GM19438 (cell line): ENCODE measurements at regions not wholly inside any gene's neighbourhood (a gene's known extent, or its start where the extent isn't known, plus 50 kb on each side); places are given as distances from the start of the nearest gene placed in this dataset.
"Not testable (repeated sequence)": the region's sequence is repeated elsewhere in the genome, so short reads cannot be mapped to it uniquely, and the experiment has no call there.

ENCODE experiments used
- ATAC-seq: cut with Tn5 transposase; IDR thresholded peaks from one replicate; pipeline ENCODE4 v1.9.1; 2021; ENCODE audit warnings: low read depth; ENCODE audit not compliant: unreplicated experiment

- ATAC-seq, result not testable (repeated sequence)
These were observed 58.7 kb downstream of the POU5F2 start for GRCh38 chr5:93682471-93683404.

GRCh38 chr5:93681432-93681831 lies 60.0 kb downstream of the POU5F2 start:
- ATAC-seq, result no peak

- no peak for ATAC-seq
These were observed 64.0 kb downstream of the POU5F2 start for GRCh38 chr5:93677359-93677891.

GRCh38 chr5:93676704-93677103 lies 64.7 kb downstream of the POU5F2 start:
- ATAC-seq, result no peak

- ATAC-seq, result peak; percentile 61
These were observed 65.6 kb downstream of the POU5F2 start for GRCh38 chr5:93675460-93676450.

DNA sequence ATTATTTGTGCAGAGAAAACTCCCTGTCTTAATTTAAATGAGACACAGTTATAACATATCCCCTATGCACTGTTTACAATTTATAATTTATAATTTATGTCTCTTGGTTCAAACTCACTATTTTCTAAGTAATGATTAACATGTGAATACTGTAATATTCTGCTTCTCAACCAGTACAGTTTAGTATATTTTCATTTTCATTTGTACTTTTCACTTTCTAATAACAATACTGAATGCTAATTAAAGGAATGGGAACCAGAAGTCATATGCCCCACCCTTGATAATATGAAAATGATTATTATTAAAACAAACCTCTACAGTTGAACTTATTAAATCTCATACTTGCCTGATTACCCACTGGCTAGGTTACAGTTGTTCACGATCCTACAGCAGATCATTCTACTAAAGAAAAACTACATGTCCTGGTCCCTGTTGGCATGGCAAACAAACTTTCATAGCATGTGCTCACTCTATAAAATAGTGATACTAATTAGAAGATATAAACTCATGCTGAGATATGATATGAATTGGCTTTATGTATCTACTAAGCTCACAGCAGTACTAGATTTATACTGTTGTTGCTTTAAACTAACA lies 66.4 kb downstream of the POU5F2 start:
- ATAC-seq, result peak; percentile 65

GRCh38 chr5:93674138-93674537 lies 67.3 kb downstream of the POU5F2 start:
- ATAC-seq, result no peak

DNA sequence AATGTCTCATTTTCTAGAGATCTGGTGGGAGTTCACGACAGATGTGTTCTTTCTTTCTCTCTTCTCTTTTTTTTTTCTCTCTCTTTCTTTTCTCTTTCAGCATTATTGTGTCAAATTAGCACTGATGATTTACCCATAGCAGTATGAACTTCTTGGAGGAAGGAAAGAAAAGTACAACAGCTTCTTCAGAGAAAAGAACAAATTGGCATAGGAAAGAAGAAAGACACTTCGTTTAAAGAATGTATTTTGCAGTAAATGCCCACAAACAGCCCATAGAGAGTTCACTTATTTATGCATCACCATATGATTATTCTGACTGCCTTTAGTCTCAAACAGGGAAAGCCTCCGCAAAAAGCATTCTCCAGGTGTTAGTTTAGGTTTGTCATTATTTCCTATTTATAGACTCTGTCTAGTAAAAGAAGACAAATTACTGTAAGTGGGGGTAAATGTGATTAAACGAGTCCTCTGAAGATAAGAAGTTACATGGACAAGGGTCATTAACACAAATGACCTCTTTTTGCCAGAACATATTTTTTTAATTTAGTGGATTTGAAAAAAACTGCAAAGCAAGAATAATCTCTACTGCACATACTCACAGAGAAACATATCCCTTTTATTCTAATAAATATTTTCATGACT lies 68.0 kb downstream of the POU5F2 start:
- no peak for ATAC-seq

GRCh38 chr5:93665648-93666047 lies 75.8 kb downstream of the POU5F2 start:
- no peak for ATAC-seq

GRCh38 chr5:93660677-93661076 lies 77.7 kb downstream of the NR2F1 start:
- no peak for ATAC-seq

DNA sequence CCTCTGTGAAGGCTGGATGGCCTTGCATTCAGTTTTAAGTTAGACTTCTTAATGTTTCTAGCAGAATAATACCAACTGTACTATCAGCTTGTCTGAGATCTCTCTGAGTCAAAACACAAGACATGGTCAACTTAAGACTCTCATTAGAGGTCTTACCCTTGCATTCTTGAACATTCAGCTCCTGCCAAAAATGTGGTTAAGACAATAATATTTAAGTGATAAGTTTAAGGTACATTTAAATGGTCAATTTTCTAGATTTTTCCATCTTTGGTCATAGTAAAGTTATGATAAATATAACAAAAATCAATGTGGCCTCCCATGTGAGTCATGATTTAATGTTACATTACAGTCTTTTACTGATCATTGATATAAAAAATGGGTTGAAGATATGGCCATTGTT lies 75.0 kb downstream of the NR2F1 start:
- no peak for ATAC-seq

GRCh38 chr5:93654676-93655075 lies 71.7 kb downstream of the NR2F1 start:
- ATAC-seq, result no peak

GRCh38 chr5:93653716-93654115 lies 70.7 kb downstream of the NR2F1 start:
- ATAC-seq, result no peak

GRCh38 chr5:93649234-93649900 lies 66.3 kb downstream of the NR2F1 start:
- ATAC-seq, result no peak

- ATAC-seq, result no peak
These were observed 61.7 kb downstream of the NR2F1 start for GRCh38 chr5:93644760-93645159.
